ENCODE measurements at regions not wholly inside any gene's neighbourhood (a gene's known extent, or its start where the extent isn't known, plus 50 kb on each side); places are given as distances from the start of the nearest gene placed in this dataset.

DNA sequence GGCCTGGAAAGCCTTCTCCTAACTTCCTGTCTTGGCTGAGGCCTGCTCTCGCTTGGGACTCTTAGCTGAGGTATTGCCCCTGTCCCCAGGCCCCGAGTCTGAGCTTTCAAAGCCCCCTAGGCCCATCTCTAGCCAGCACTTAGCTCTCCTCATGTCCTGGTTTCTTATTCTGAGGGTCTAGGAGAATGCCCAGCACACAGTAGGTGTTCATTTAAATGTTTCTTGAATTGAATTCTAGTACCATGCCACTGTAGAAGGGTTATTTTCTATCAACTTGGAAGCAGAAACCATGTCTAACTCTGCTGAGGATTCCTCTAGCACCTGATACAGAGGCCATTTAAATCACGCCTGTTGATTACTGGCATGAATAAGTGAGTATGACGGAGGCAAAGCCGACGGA is 98.5 kb downstream of the VEGFA start:
- Histone ChIP-seq H3K4me2 (ENCODE audit: low read depth, low read length) (no peak overlapping the region), H3K9me3 (ENCODE audit: low read length) (no peaks in the 10 kb centered on the region), H3K4me1 (ENCODE audit: insufficient read depth, low read length) (peaks cover 19% of the 10 kb centered on the region), H3K4me3 (replicated peaks in 1 of 3; ENCODE audit: insufficient read depth in 1 of 3, low read depth in 2 of 3, low read length in 3 of 3) (no peak overlapping the region), H2AFZ (ENCODE audit: low read length) (no peak overlapping the region), H3K36me3 (replicated peaks in 1 of 2; ENCODE audit: control insufficient read depth in 1 of 2, insufficient read depth in 2 of 2, low read length in 2 of 2) (no peaks in the 10 kb centered on the region), H3K27ac (ENCODE audit: extremely low read length, insufficient read depth, low read length) (no peak overlapping the region), H3K79me2 (ENCODE audit: insufficient read depth, low read length) (no peaks in the 10 kb centered on the region), H3K27me3 (ENCODE audit: control insufficient read depth in 1 of 2, insufficient read depth in 2 of 2, low read length in 2 of 2) (peaks cover 9 to 75% of the 10 kb centered on the region in 2 experiments; a peak in 4 of 5 replicates), H4K20me1 (ENCODE audit: insufficient read depth, low read length) (no peaks in the 10 kb centered on the region), H3K9ac (ENCODE audit: insufficient read depth, low read depth, low read length) (no peak overlapping the region)
- ATAC-seq (no peak), FAIRE-seq (no peak), DNase-seq (ENCODE audit: low spot score) (no peak)
- WGBS (ENCODE audit: low lambda C conversion rate), result 58% methylated on average over 6 of the region's 6 CpGs
- intact Hi-C loops (cut with micrococcal nuclease; ENCODE audit: unreplicated experiment), result no loop called here
- ChIA-PET POLR2A (no interaction called here), CTCF (ENCODE audit: low intra/inter-chr PET ratio, low total read pairs) (no interaction called here)
- no TSS peak for BruUV-seq (replicated peaks)
- in situ Hi-C loops (cut with HindIII; ENCODE audit: extremely low pct_ligation_motif_present, low pct_unique_long_range_greater_than_20kb), result no loop called here
- TF ChIP-seq IRF2 (CRISPR knock-in tag; IDR thresholded peaks at IDR 0.05) (no peak), TRIM24 (CRISPR knock-in tag; IDR thresholded peaks at IDR 0.05) (no peak), MAZ (IDR thresholded peaks at IDR 0.05; ENCODE audit: borderline replicate concordance, low read depth, low read length) (no peak), MAZ (CRISPR knock-in tag; IDR thresholded peaks at IDR 0.05; ENCODE audit: low read depth) (no peak), ZNF264 (CRISPR knock-in tag; IDR thresholded peaks at IDR 0.05) (no peak), KLF6 (CRISPR knock-in tag; IDR thresholded peaks at IDR 0.05) (no peak)
- TF ChIP-seq, protein P1, sequence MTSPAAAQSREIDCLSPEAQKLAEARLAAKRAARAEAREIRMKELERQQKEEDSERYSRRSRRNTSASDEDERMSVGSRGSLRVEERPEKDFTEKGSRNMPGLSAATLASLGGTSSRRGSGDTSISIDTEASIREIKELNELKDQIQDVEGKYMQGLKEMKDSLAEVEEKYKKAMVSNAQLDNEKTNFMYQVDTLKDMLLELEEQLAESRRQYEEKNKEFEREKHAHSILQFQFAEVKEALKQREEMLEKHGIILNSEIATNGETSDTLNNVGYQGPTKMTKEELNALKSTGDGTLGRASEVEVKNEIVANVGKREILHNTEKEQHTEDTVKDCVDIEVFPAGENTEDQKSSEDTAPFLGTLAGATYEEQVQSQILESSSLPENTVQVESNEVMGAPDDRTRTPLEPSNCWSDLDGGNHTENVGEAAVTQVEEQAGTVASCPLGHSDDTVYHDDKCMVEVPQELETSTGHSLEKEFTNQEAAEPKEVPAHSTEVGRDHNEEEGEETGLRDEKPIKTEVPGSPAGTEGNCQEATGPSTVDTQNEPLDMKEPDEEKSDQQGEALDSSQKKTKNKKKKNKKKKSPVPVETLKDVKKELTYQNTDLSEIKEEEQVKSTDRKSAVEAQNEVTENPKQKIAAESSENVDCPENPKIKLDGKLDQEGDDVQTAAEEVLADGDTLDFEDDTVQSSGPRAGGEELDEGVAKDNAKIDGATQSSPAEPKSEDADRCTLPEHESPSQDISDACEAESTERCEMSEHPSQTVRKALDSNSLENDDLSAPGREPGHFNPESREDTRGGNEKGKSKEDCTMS (CRISPR knock-in tag; conservative IDR thresholded peaks at IDR 0.05), result no peak
- TF ChIP-seq, protein P2, sequence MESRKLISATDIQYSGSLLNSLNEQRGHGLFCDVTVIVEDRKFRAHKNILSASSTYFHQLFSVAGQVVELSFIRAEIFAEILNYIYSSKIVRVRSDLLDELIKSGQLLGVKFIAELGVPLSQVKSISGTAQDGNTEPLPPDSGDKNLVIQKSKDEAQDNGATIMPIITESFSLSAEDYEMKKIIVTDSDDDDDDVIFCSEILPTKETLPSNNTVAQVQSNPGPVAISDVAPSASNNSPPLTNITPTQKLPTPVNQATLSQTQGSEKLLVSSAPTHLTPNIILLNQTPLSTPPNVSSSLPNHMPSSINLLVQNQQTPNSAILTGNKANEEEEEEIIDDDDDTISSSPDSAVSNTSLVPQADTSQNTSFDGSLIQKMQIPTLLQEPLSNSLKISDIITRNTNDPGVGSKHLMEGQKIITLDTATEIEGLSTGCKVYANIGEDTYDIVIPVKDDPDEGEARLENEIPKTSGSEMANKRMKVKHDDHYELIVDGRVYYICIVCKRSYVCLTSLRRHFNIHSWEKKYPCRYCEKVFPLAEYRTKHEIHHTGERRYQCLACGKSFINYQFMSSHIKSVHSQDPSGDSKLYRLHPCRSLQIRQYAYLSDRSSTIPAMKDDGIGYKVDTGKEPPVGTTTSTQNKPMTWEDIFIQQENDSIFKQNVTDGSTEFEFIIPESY (CRISPR knock-in tag; IDR thresholded peaks at IDR 0.05), result no peak
- TF ChIP-seq, protein P3, sequence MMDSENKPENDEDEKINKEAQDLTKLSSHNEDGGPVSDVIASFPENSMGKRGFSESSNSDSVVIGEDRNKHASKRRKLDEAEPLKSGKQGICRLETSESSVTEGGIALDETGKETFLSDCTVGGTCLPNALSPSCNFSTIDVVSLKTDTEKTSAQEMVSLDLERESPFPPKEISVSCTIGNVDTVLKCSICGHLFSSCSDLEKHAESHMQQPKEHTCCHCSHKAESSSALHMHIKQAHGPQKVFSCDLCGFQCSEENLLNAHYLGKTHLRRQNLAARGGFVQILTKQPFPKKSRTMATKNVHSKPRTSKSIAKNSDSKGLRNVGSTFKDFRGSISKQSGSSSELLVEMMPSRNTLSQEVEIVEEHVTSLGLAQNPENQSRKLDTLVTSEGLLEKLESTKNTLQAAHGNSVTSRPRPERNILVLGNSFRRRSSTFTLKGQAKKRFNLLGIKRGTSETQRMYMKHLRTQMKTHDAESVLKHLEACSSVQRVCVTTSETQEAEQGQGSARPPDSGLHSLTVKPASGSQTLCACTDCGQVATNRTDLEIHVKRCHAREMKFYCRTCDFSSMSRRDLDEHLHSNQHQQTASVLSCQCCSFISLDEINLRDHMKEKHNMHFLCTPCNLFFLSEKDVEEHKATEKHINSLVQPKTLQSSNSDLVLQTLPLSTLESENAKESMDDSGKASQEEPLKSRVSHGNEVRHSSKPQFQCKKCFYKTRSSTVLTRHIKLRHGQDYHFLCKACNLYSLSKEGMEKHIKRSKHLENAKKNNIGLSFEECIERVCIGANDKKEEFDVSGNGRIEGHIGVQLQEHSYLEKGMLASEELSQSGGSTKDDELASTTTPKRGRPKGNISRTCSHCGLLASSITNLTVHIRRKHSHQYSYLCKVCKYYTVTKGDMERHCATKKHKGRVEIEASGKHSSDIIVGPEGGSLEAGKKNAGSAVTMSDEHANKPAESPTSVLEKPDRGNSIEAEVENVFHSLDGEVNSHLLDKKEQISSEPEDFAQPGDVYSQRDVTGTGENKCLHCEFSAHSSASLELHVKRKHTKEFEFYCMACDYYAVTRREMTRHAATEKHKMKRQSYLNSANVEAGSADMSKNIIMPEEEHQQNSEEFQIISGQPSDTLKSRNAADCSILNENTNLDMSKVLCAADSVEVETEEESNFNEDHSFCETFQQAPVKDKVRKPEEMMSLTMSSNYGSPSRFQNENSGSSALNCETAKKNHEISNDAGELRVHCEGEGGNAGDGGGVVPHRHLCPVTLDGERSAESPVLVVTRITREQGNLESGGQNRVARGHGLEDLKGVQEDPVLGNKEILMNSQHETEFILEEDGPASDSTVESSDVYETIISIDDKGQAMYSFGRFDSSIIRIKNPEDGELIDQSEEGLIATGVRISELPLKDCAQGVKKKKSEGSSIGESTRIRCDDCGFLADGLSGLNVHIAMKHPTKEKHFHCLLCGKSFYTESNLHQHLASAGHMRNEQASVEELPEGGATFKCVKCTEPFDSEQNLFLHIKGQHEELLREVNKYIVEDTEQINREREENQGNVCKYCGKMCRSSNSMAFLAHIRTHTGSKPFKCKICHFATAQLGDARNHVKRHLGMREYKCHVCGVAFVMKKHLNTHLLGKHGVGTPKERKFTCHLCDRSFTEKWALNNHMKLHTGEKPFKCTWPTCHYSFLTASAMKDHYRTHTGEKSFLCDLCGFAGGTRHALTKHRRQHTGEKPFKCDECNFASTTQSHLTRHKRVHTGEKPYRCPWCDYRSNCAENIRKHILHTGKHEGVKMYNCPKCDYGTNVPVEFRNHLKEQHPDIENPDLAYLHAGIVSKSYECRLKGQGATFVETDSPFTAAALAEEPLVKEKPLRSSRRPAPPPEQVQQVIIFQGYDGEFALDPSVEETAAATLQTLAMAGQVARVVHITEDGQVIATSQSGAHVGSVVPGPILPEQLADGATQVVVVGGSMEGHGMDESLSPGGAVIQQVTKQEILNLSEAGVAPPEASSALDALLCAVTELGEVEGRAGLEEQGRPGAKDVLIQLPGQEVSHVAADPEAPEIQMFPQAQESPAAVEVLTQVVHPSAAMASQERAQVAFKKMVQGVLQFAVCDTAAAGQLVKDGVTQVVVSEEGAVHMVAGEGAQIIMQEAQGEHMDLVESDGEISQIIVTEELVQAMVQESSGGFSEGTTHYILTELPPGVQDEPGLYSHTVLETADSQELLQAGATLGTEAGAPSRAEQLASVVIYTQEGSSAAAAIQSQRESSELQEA (CRISPR knock-in tag; IDR thresholded peaks at IDR 0.05; ENCODE audit: not compliant biosample characterization), result no peak
- TF ChIP-seq, protein P4, sequence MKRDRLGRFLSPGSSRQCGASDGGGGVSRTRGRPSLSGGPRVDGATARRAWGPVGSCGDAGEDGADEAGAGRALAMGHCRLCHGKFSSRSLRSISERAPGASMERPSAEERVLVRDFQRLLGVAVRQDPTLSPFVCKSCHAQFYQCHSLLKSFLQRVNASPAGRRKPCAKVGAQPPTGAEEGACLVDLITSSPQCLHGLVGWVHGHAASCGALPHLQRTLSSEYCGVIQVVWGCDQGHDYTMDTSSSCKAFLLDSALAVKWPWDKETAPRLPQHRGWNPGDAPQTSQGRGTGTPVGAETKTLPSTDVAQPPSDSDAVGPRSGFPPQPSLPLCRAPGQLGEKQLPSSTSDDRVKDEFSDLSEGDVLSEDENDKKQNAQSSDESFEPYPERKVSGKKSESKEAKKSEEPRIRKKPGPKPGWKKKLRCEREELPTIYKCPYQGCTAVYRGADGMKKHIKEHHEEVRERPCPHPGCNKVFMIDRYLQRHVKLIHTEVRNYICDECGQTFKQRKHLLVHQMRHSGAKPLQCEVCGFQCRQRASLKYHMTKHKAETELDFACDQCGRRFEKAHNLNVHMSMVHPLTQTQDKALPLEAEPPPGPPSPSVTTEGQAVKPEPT (CRISPR knock-in tag; IDR thresholded peaks at IDR 0.05; ENCODE audit: low read depth), result no peak
